GM12891 (cell line): ENCODE measurements at regions not wholly inside any gene's neighbourhood (a gene's known extent, or its start where the extent isn't known, plus 50 kb on each side); places are given as distances from the start of the nearest gene placed in this dataset.

Source experiments
- DNase-seq: peaks from one replicate; pipeline ENCODE4 v3.0.0; 2011; ENCODE audit warnings: low spot score; ENCODE audit not compliant: insufficient read length
- FAIRE-seq: peaks from 2 replicates; lab custom pipeline; 2011; peaks lifted over from hg19 to GRCh38; lab: Jason Lieb, UNC
- PAX5 ChIP-seq: IDR thresholded peaks from 2 replicates; pipeline ENCODE4 v1.6.1; 2011; ENCODE audit warnings: low read length, moderate library complexity, mild to moderate bottlenecking; ENCODE audit not compliant: insufficient read depth, severe bottlenecking
- POLR2A ChIP-seq: IDR thresholded peaks from 2 replicates; pipeline ENCODE4 v1.6.1; 2011; ENCODE audit warnings: low read depth, low read length, control low read depth
- POLR2AphosphoS5 ChIP-seq: IDR thresholded peaks from 2 replicates; pipeline ENCODE4 v1.6.1; 2011; ENCODE audit warnings: low read depth, low read length, control low read depth
- POU2F2 ChIP-seq: IDR thresholded peaks from 2 replicates; pipeline ENCODE4 v1.6.1; 2011; ENCODE audit warnings: low read depth, mild to moderate bottlenecking, control low read depth, low read length, moderate library complexity
- SPI1 ChIP-seq: IDR thresholded peaks from 2 replicates; pipeline ENCODE4 v1.6.1; 2011; ENCODE audit warnings: low read depth, low read length, control low read depth
- TAF1 ChIP-seq: IDR thresholded peaks from 2 replicates; pipeline ENCODE4 v1.6.1; 2011; ENCODE audit warnings: low read depth, low read length, control low read depth

DNA sequence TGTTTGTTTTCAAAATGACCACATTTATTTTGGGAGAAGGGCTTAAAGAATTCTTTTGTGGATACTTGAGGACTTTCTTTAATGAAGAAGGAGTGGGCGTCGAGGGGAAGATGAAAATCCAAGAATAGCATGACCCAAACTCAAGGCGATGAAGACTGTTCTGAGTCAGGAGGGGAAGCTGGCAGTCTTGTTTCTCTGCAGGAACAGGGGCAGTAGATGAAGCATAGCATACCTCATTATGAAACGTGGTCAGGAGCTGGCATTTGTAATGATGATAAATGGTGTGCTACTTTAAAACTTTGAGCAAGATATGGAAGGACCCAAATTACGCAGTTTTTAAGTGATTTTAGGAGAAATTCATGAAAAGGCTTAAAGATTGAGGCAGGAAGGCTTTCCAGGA is 549.0 kb downstream of the IGSF11 start:
- TF ChIP-seq PAX5: no peak
- TF ChIP-seq POLR2AphosphoS5: no peak
- TF ChIP-seq SPI1: no peak
- no peak for TF ChIP-seq TAF1
- TF ChIP-seq POU2F2: no peak
- TF ChIP-seq POLR2A: no peak
- FAIRE-seq (no peak), DNase-seq (no peak)

DNA sequence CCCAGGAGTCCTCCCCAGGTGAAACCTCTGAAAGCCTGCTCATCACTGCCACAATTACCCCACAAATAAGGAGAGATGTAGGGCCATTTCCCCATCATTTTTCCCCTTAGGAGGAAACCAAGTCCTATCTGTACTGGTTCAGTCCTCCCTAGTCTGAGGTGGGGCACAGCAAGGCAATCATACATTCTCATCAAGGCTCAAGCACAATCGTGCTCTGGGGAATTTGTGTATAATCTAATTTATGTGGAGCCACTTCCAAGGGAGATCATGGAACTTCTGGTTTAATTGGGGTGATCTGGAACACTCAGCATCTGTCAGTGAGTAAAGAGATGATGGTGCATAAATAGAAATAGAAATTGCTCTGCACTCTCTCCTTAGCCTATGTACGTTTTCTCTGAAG is 546.9 kb downstream of the IGSF11 start:
- no peak for DNase-seq
- TF ChIP-seq TAF1 (no peak), POLR2AphosphoS5 (no peak), PAX5 (no peak), SPI1 (no peak), POU2F2 (no peak), POLR2A (no peak)
- FAIRE-seq: no peak

DNA sequence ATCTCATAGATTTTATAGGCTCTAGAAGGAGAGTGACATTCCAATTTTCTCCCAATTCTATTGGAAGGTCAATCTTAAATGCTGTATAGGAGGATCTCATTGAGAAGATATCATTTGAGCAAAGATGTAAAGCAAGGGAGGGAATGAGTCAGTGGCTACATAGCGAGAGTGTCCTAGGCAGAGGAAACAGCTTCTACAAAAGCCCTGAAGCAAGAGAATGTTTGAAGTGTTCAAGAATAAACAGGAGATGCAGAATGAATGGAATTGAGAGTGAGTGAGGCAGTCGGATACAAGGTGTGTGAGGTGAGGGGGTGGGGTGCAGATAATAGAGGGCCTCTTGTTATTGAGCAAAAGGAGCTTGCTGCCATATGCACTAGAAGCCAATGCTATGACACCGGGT is 545.9 kb downstream of the IGSF11 start:
- no peak for DNase-seq
- TF ChIP-seq POU2F2 (no peak), PAX5 (no peak), TAF1 (no peak), POLR2AphosphoS5 (no peak), SPI1 (no peak), POLR2A (no peak)
- FAIRE-seq: no peak

DNA sequence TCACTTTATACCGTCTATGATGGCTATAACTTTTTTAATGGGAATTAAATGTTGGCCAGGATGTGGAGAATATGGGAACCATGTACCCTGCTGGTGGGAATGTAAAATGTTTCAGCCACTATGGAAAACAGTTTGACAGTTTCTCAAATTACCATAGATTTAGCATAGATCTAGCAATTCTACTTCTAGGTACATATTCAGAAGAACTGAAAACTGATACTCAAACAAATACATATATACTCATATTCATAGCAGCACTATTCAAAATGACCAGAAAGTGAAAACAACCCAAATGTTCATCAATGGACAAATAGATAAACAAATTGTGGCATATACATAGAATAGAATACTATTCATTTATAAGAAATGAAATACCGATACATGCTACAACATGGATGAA is 539.4 kb downstream of the IGSF11 start:
- no peak for TF ChIP-seq PAX5
- no peak for TF ChIP-seq SPI1
- no peak for TF ChIP-seq TAF1
- no peak for TF ChIP-seq POU2F2
- no peak for TF ChIP-seq POLR2AphosphoS5
- TF ChIP-seq POLR2A: no peak
- FAIRE-seq: no peak
- no peak for DNase-seq

DNA sequence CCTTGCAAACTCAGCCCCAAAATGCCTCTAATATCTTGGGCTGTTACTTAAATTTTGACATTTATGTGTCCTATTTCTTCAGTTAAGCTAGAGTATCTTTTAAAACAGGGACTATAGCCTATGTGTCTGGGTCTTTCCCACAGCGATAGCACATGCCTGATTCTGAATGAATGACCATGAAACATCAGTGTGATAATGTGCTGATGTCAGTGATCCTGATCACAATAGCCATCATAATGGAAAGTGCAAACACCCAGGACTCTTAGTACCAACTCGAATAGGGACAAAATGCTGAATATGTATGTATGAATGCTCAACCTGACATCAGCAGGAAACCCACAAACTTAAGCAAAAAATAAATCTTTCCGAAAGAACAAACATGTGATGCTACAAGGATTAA is 537.4 kb downstream of the IGSF11 start:
- no peak for TF ChIP-seq POLR2A
- no peak for TF ChIP-seq SPI1
- TF ChIP-seq POU2F2: no peak
- TF ChIP-seq POLR2AphosphoS5: no peak
- TF ChIP-seq PAX5: no peak
- TF ChIP-seq TAF1: no peak
- no peak for DNase-seq
- FAIRE-seq: no peak

GRCh38 chr3:118501152-118501551 is 533.5 kb downstream of the IGSF11 start:
- DNase-seq (no peak), FAIRE-seq (no peak)
- TF ChIP-seq POU2F2 (no peak), POLR2A (no peak), PAX5 (no peak), SPI1 (no peak), TAF1 (no peak), POLR2AphosphoS5 (no peak)

DNA sequence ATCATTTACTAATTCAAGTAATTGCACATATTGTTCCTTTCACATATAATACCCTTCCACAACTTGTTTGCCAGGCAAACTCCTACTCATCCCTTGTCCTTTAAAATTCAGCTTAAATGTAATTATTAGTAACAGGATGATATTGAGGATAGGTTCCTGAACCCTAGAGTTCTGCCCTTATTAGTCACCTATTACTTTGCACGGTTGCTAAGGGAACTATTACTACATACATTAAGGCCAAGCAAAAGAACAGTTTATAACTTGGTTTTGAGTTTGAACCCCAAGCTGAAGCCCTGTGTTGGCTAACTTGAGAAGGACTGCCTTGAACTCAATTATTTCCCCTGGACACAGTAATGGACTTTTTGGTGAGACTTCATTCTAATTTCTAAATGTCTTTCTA is 529.7 kb downstream of the IGSF11 start:
- no peak for FAIRE-seq
- no peak for TF ChIP-seq TAF1
- no peak for TF ChIP-seq PAX5
- no peak for TF ChIP-seq POU2F2
- TF ChIP-seq POLR2AphosphoS5: no peak
- TF ChIP-seq POLR2A: no peak
- TF ChIP-seq SPI1: no peak
- DNase-seq: no peak

- DNase-seq (no peak), FAIRE-seq (no peak)
- no peak for TF ChIP-seq POLR2AphosphoS5
- no peak for TF ChIP-seq SPI1
- TF ChIP-seq TAF1: no peak
- no peak for TF ChIP-seq PAX5
- no peak for TF ChIP-seq POU2F2
- no peak for TF ChIP-seq POLR2A
Observed at GRCh38 chr3:118505784-118506183, 528.9 kb downstream of the IGSF11 start.

- no peak for FAIRE-seq
- no peak for DNase-seq
- TF ChIP-seq PAX5: no peak
Observed at GRCh38 chr3:118511402-118511801, 523.2 kb downstream of the IGSF11 start.

- no peak for FAIRE-seq
- no peak for TF ChIP-seq PAX5
- no peak for TF ChIP-seq POLR2AphosphoS5
- no peak for TF ChIP-seq TAF1
- no peak for TF ChIP-seq POLR2A
- no peak for TF ChIP-seq SPI1
- TF ChIP-seq POU2F2: no peak
Observed at GRCh38 chr3:118512301-118512700, 522.3 kb downstream of the IGSF11 start.

More at GRCh38 chr3:118512301-118512700, 522.3 kb downstream of the IGSF11 start:
- no peak for DNase-seq
